Liver (tissue), 8 donors: ENCODE measurements at regions not wholly inside any gene's neighbourhood (a gene's known extent, or its start where the extent isn't known, plus 50 kb on each side); places are given as distances from the start of the nearest gene placed in this dataset.
"Not testable (repeated sequence)": the region's sequence is repeated elsewhere in the genome, so short reads cannot be mapped to it uniquely, and the experiment has no call there.

Experiments used
- DNase-seq: peaks from one replicate; pipeline ENCODE4 v3.0.0-alpha.2; 2017; ENCODE audit warnings: low spot score
- H3K27ac ChIP-seq, 2 donors: one replicate each; pipeline ENCODE4 v1.7.0; 2013; ENCODE audit warnings: inconsistent platforms in 2 of 2, low read length in 2 of 2, control low read depth in 1 of 2, low read depth in 1 of 2, mild to moderate bottlenecking in 1 of 2
- H3K27me3 ChIP-seq, 4 donors: one replicate each; pipeline versions ENCODE4 v1.6.1 to v1.7.0; 2013; ENCODE audit warnings: low read length in 3 of 4, inconsistent platforms in 1 of 4, mild to moderate bottlenecking in 1 of 4, moderate library complexity in 1 of 4; ENCODE audit not compliant: control insufficient read depth in 4 of 4, insufficient read depth in 4 of 4
- H3K36me3 ChIP-seq, 4 donors: one replicate each; pipeline versions ENCODE4 v1.6.1 to v1.7.0; 2013; ENCODE audit warnings: low read length in 3 of 4, mild to moderate bottlenecking in 3 of 4, low read depth in 1 of 4, moderate library complexity in 1 of 4; ENCODE audit not compliant: control insufficient read depth in 4 of 4, insufficient read depth in 3 of 4
- H3K4me1 ChIP-seq, 4 donors: one replicate each; pipeline versions ENCODE4 v1.6.1 to v1.7.0; 2013; ENCODE audit warnings: low read length in 3 of 4, mild to moderate bottlenecking in 3 of 4, moderate library complexity in 1 of 4; ENCODE audit not compliant: control insufficient read depth in 4 of 4, insufficient read depth in 4 of 4
- H3K4me3 ChIP-seq, 3 donors: one replicate each; pipeline versions ENCODE4 v1.6.1 to v1.7.0; 2013; ENCODE audit warnings: low read length in 3 of 3, control low read depth in 1 of 3, low read depth in 1 of 3, mild to moderate bottlenecking in 1 of 3
- H3K9ac ChIP-seq, 2 donors: one replicate each; pipeline ENCODE4 v1.7.0; 2013; ENCODE audit warnings: low read length in 2 of 2, mild to moderate bottlenecking in 2 of 2, moderate library complexity in 2 of 2, control low read depth in 1 of 2, low read depth in 1 of 2
- H3K9me3 ChIP-seq, 4 donors: one replicate each; pipeline versions ENCODE4 v1.6.1 to v1.7.0; 2013; ENCODE audit warnings: low read length in 3 of 4; ENCODE audit not compliant: control insufficient read depth in 4 of 4
- EGR1 ChIP-seq, 2 donors: IDR thresholded peaks; 2 replicates each; pipeline ENCODE4 v1.6.1; 2016 to 2018; ENCODE audit warnings: antibody characterized with exemption in 2 of 2, low read depth in 2 of 2
- FOXA1 ChIP-seq: IDR thresholded peaks from 2 replicates; pipeline ENCODE4 v1.6.1; 2016; ENCODE audit warnings: antibody characterized with exemption
- GABPA ChIP-seq, 2 donors: IDR thresholded peaks in 1 of 2; conservative IDR thresholded peaks in 1 of 2; 2 replicates each; pipeline ENCODE4 v1.6.1; 2016; ENCODE audit warnings: antibody characterized with exemption in 2 of 2, mild to moderate bottlenecking in 1 of 2, moderate library complexity in 1 of 2
- HNF4A ChIP-seq, 2 donors: conservative IDR thresholded peaks; 2 replicates each; pipeline ENCODE4 v1.6.1; 2016; ENCODE audit warnings: antibody characterized with exemption in 2 of 2, mild to moderate bottlenecking in 2 of 2
- HNF4G ChIP-seq: IDR thresholded peaks from 2 replicates; pipeline ENCODE4 v1.6.1; 2016; ENCODE audit warnings: antibody characterized with exemption
- JUND ChIP-seq, 2 donors: IDR thresholded peaks; 2 replicates each; pipeline ENCODE4 v1.6.1; 2016; ENCODE audit warnings: antibody characterized with exemption in 2 of 2
- NR2F2 ChIP-seq: IDR thresholded peaks from 2 replicates; pipeline ENCODE4 v1.6.1; 2016; ENCODE audit warnings: antibody characterized with exemption
- RAD21 ChIP-seq, 2 donors: IDR thresholded peaks; 2 replicates each; pipeline ENCODE4 v1.6.1; 2016; ENCODE audit warnings: antibody characterized with exemption in 2 of 2, mild to moderate bottlenecking in 2 of 2
- RXRA ChIP-seq, 2 donors: IDR thresholded peaks; 2 replicates each; pipeline ENCODE4 v1.6.1; 2017 to 2018; ENCODE audit warnings: antibody characterized with exemption in 2 of 2, mild to moderate bottlenecking in 1 of 2
- SP1 ChIP-seq: IDR thresholded peaks from 2 replicates; pipeline ENCODE4 v1.6.1; 2018; ENCODE audit warnings: antibody characterized with exemption, mild to moderate bottlenecking
- TAF1 ChIP-seq: conservative IDR thresholded peaks from 2 replicates; pipeline ENCODE4 v1.6.1; 2016; ENCODE audit warnings: antibody characterized with exemption, mild to moderate bottlenecking
- YY1 ChIP-seq: IDR thresholded peaks from 2 replicates; pipeline ENCODE4 v1.6.1; 2016; ENCODE audit warnings: antibody characterized with exemption, mild to moderate bottlenecking
- WGBS: extraction: QIAGEN DNeasy Blood & Tissue Kit; methylation state at CpG from one replicate; pipeline ENCODE4 v1.1.7; 2013; 5-methylcytosine and 5-hydroxymethylcytosine counted together
- TF ChIP-seq, protein P1 (sequence below): IDR thresholded peaks from 2 replicates; pipeline ENCODE4 v1.6.1; 2016; ENCODE audit warnings: antibody characterized with exemption
- TF ChIP-seq, protein P2 (sequence below): IDR thresholded peaks from 2 replicates; pipeline ENCODE4 v1.6.1; 2016; ENCODE audit warnings: antibody characterized with exemption, mild to moderate bottlenecking
- TF ChIP-seq, protein P3 (sequence below): IDR thresholded peaks from 2 replicates; pipeline ENCODE4 v1.6.1; 2016; ENCODE audit warnings: antibody characterized with exemption
- TF ChIP-seq, protein P4 (sequence below): IDR thresholded peaks from 2 replicates; pipeline ENCODE4 v1.6.1; 2016; ENCODE audit warnings: antibody characterized with exemption
- TF ChIP-seq, protein P5 (sequence below): fragments of 150-350 bp; IDR thresholded peaks from 2 replicates; pipeline ENCODE4 v1.5.1; 2017; ENCODE audit warnings: improper control_type of control experiment, low read depth, low read length; ENCODE audit not compliant: missing input control
- donor health status: healthy.
- donor health status: healthy.
- donor health status: healthy.
- donor health status: healthy.
- donor health status: healthy.

DNA sequence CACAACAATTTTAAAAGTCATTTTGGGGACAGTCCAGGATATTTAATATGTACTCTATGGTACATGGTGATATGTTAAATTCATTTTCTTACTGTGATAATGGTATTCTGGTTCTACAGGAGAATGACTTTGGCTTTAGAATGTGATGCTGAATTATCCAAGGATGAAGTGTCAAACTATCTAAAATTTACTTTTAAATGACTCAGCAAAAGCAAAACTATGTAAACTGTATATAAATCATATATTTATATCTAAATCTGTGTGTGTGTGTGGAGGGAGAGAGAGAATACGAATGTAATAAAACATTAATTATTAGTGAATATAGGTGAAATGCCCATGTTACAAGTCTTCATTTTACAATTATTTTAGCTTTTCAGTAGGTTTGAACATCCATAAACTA, 733.8 kb upstream of the CA10 start:
- WGBS = 66% methylated on average over 1 of the region's 1 CpG

DNA sequence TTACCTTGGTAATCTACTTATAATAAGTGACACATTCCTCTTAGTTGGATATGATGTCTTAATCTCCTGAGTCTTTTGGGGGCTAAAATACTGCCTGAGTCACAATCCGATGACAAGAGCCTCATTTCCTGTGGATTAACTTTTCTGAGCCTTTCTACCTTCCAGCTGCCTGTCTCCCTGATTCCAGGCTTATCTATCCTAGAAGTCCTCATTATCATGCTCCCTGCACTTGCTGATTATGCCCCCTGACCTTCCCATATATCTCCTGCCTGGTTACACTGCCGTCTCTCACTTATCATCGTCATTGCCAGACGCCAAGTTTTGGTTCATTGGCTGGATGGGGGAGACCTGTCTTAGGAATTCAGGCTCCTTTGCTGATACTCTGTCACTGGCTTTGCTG, 727.4 kb upstream of the CA10 start:
- Histone ChIP-seq H3K27me3 (no peaks in the 10 kb centered on the region), H3K36me3 (no peaks in the 10 kb centered on the region), H3K27ac (no peak overlapping the region), H3K9me3 (no peaks in the 10 kb centered on the region), H3K4me1 (no peaks in the 10 kb centered on the region), H3K9ac (no peak overlapping the region), H3K4me3 (no peak overlapping the region)
- TF ChIP-seq JUND (IDR thresholded peaks at IDR 0.05) = no peak
- TF ChIP-seq, protein P1, sequence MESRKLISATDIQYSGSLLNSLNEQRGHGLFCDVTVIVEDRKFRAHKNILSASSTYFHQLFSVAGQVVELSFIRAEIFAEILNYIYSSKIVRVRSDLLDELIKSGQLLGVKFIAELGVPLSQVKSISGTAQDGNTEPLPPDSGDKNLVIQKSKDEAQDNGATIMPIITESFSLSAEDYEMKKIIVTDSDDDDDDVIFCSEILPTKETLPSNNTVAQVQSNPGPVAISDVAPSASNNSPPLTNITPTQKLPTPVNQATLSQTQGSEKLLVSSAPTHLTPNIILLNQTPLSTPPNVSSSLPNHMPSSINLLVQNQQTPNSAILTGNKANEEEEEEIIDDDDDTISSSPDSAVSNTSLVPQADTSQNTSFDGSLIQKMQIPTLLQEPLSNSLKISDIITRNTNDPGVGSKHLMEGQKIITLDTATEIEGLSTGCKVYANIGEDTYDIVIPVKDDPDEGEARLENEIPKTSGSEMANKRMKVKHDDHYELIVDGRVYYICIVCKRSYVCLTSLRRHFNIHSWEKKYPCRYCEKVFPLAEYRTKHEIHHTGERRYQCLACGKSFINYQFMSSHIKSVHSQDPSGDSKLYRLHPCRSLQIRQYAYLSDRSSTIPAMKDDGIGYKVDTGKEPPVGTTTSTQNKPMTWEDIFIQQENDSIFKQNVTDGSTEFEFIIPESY = no peak
- TF ChIP-seq FOXA1 = no peak
- no peak for TF ChIP-seq HNF4A (conservative IDR thresholded peaks at IDR 0.05)
- TF ChIP-seq, protein P2, sequence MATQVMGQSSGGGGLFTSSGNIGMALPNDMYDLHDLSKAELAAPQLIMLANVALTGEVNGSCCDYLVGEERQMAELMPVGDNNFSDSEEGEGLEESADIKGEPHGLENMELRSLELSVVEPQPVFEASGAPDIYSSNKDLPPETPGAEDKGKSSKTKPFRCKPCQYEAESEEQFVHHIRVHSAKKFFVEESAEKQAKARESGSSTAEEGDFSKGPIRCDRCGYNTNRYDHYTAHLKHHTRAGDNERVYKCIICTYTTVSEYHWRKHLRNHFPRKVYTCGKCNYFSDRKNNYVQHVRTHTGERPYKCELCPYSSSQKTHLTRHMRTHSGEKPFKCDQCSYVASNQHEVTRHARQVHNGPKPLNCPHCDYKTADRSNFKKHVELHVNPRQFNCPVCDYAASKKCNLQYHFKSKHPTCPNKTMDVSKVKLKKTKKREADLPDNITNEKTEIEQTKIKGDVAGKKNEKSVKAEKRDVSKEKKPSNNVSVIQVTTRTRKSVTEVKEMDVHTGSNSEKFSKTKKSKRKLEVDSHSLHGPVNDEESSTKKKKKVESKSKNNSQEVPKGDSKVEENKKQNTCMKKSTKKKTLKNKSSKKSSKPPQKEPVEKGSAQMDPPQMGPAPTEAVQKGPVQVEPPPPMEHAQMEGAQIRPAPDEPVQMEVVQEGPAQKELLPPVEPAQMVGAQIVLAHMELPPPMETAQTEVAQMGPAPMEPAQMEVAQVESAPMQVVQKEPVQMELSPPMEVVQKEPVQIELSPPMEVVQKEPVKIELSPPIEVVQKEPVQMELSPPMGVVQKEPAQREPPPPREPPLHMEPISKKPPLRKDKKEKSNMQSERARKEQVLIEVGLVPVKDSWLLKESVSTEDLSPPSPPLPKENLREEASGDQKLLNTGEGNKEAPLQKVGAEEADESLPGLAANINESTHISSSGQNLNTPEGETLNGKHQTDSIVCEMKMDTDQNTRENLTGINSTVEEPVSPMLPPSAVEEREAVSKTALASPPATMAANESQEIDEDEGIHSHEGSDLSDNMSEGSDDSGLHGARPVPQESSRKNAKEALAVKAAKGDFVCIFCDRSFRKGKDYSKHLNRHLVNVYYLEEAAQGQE = no peak
- no peak for TF ChIP-seq SP1
- no peak for TF ChIP-seq GABPA (IDR thresholded peaks at IDR 0.05 in 1 of 2, conservative IDR thresholded peaks at IDR 0.05 in 1 of 2)
- TF ChIP-seq HNF4G = no peak
- TF ChIP-seq, protein P3, sequence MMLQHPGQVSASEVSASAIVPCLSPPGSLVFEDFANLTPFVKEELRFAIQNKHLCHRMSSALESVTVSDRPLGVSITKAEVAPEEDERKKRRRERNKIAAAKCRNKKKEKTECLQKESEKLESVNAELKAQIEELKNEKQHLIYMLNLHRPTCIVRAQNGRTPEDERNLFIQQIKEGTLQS = no peak
- no peak for TF ChIP-seq RXRA (IDR thresholded peaks at IDR 0.05)
- TF ChIP-seq TAF1 = no peak
- TF ChIP-seq EGR1 (IDR thresholded peaks at IDR 0.05; ENCODE audit: low read depth in 2 of 2) = no peak
- TF ChIP-seq, protein P4, sequence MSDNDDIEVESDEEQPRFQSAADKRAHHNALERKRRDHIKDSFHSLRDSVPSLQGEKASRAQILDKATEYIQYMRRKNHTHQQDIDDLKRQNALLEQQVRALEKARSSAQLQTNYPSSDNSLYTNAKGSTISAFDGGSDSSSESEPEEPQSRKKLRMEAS = no peak
- TF ChIP-seq, protein P5, sequence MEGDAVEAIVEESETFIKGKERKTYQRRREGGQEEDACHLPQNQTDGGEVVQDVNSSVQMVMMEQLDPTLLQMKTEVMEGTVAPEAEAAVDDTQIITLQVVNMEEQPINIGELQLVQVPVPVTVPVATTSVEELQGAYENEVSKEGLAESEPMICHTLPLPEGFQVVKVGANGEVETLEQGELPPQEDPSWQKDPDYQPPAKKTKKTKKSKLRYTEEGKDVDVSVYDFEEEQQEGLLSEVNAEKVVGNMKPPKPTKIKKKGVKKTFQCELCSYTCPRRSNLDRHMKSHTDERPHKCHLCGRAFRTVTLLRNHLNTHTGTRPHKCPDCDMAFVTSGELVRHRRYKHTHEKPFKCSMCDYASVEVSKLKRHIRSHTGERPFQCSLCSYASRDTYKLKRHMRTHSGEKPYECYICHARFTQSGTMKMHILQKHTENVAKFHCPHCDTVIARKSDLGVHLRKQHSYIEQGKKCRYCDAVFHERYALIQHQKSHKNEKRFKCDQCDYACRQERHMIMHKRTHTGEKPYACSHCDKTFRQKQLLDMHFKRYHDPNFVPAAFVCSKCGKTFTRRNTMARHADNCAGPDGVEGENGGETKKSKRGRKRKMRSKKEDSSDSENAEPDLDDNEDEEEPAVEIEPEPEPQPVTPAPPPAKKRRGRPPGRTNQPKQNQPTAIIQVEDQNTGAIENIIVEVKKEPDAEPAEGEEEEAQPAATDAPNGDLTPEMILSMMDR = no peak
- TF ChIP-seq YY1 = no peak
- TF ChIP-seq RAD21 (IDR thresholded peaks at IDR 0.05) = no peak
- WGBS = 33% methylated on average over 4 of the region's 4 CpGs
- DNase-seq = no peak

More for the DNA sequence above, 733.8 kb upstream of the CA10 start:
- H3K27me3 ChIP-seq = peaks cover 0 to 4% (median 0%) of the 10 kb centered on the region in 4 donors
- H3K36me3 ChIP-seq = no peaks in the 10 kb centered on the region
- no peak overlapping the region for H3K4me3 ChIP-seq
- no peaks in the 10 kb centered on the region for H3K4me1 ChIP-seq
- no peak overlapping the region for H3K27ac ChIP-seq
- H3K9ac ChIP-seq = no peak overlapping the region
- no peak for DNase-seq
- no peak for TF ChIP-seq TAF1
- TF ChIP-seq, protein P3 = no peak
- no peak for TF ChIP-seq RAD21 (IDR thresholded peaks at IDR 0.05)
- TF ChIP-seq JUND (IDR thresholded peaks at IDR 0.05) = no peak
- no peak for TF ChIP-seq NR2F2
- TF ChIP-seq, protein P2 = no peak
- TF ChIP-seq FOXA1 = no peak
- no peaks in the 10 kb centered on the region for H3K9me3 ChIP-seq

DNA sequence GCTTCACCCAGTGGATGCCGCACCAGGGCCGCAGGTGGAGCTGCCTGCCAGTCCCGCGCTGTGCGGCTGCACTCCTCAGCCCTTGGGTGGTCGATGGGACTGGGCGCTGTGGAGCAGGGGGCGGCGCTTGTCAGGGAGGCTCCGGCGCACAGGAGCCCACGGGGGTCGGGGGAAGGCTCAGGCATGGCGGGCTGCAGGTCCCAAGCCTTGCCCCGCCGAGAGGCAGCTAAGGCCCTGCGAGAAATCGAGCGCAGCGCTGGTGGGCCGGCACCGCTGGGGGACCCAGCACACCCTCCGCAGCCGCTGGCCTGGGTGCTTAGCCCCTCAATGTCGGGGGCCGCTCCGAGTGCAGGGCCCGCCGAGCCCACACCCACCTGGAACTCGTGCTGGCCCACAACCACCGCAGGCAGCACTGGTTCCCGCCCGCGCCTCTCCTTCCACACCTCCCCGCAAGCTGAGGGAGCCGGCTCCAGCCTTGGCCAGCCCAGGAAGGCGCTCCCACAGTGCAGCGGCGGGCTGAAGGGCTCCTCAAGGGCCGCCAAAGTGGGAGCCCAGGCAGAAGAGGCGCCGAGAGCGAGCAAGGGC, 725.5 kb upstream of the CA10 start:
- not testable (repeated sequence) for H3K9ac ChIP-seq, H3K4me1 ChIP-seq, H3K4me3 ChIP-seq, H3K36me3 ChIP-seq, H3K27me3 ChIP-seq, H3K9me3 ChIP-seq, DNase-seq, H3K27ac ChIP-seq
- 35% methylated on average over 43 of the region's 43 CpGs for WGBS
